HAP-1 (cell line): ENCODE measurements at regions not wholly inside any gene's neighbourhood (a gene's known extent, or its start where the extent isn't known, plus 50 kb on each side); places are given as distances from the start of the nearest gene placed in this dataset.
"Not testable (repeated sequence)": the region's sequence is repeated elsewhere in the genome, so short reads cannot be mapped to it uniquely, and the experiment has no call there.

Source experiments
- DNase-seq, 2 experiments: peaks; one replicate each; pipeline ENCODE4 v3.0.0-alpha.2; 2016 to 2020; ENCODE audit warnings: low spot score in 2 of 2
- H3K27me3 ChIP-seq: fragments of 250-450 bp; sonication (Bioruptor Pico); 2 replicates; pipeline ENCODE4 v1.5.1; 2020; ENCODE audit warnings: low read depth, mild to moderate bottlenecking, moderate library complexity
- H3K36me3 ChIP-seq: fragments of 250-450 bp; sonication (Bioruptor Pico); replicated peaks from 2 replicates; pipeline ENCODE4 v1.5.1; 2020; ENCODE audit warnings: mild to moderate bottlenecking
- H3K4me1 ChIP-seq: fragments of 250-450 bp; sonication (Bioruptor Pico); 2 replicates; pipeline ENCODE4 v1.5.1; 2020; ENCODE audit warnings: mild to moderate bottlenecking
- H3K4me3 ChIP-seq: fragments of 250-450 bp; sonication (Bioruptor Pico); 2 replicates; pipeline ENCODE4 v1.5.1; 2020; ENCODE audit warnings: mild to moderate bottlenecking, moderate library complexity
- H3K9me3 ChIP-seq: fragments of 250-450 bp; sonication (Bioruptor Pico); 2 replicates; pipeline ENCODE4 v1.5.1; 2020; ENCODE audit warnings: mild to moderate bottlenecking, moderate library complexity
- in situ Hi-C: fragments of 300-500 bp; cut with MboI; formaldehyde crosslinking; loops from 3 replicates; pipeline ENCODE4 v1.14.3; 2020; ENCODE audit warnings: low sequenced_read_pairs, inconsistent platforms, mixed read lengths

DNA sequence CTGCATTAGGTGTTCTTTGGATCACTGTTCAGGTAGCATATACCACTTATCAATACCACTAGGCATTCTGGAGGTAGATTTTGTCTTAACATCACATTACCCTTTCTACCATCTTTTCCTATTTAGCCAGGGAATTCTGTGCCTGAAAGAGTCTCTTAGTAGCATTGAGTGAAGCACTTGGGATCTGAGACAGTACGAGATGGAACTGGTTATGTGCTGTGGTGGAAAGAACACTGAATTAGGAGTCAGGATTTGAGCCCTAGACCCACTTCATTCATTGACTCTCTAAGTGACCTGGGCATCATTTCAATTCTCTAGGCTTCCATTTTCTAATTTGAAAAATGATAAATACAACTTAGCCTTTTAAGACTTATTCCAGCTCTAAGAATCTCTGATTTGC lies 291.1 kb downstream of the DMAC1 start:
- Histone ChIP-seq H3K4me1 (no peaks in the 10 kb centered on the region), H3K36me3 (no peaks in the 10 kb centered on the region), H3K9me3 (no peaks in the 10 kb centered on the region), H3K27me3 (no peaks in the 10 kb centered on the region; the same call in 1 of the 2 replicates), H3K4me3 (no peak overlapping the region)
- DNase-seq = no peak
- in situ Hi-C loops = no loop called here

DNA sequence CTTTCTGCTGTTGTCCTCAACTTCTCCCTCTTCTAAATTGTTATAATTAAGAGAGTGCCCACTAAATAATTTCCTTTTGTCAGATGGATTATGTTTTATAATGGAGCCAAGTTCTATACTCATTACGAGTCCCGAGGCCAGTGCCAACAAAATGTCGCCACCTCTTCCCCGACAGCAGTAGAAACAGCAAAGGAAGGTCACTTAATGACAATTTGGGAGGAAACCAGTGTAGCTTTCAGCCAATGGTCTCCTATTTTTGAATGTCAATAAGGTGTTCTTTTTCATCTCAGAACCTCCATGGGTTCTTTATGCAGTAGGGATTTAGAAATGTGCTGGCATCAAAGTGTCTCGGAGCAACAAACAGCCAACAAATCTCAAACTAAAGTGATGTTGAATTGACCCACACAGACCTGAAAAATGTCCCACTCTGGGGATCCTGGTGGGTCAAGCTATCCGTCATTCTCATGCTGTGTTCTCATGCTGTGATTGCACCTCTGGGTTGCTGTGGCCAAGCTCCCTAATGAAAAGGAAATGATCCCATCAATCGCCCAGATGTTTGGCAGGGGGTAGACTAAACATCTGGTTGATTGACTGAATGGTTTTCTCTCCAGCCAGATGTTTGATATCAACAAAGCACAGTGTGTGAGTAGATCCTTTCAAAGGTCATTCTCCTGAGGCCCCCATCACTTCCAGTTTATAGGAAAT lies 291.9 kb downstream of the DMAC1 start:
- no peaks in the 10 kb centered on the region for H3K36me3 ChIP-seq
- in situ Hi-C loops = no loop called here
- no peaks in the 10 kb centered on the region; the same call in 1 of the 2 replicates for H3K27me3 ChIP-seq
- no peak overlapping the region for H3K4me3 ChIP-seq
- DNase-seq = no peak
- no peaks in the 10 kb centered on the region for H3K9me3 ChIP-seq
- H3K4me1 ChIP-seq = no peaks in the 10 kb centered on the region

DNA sequence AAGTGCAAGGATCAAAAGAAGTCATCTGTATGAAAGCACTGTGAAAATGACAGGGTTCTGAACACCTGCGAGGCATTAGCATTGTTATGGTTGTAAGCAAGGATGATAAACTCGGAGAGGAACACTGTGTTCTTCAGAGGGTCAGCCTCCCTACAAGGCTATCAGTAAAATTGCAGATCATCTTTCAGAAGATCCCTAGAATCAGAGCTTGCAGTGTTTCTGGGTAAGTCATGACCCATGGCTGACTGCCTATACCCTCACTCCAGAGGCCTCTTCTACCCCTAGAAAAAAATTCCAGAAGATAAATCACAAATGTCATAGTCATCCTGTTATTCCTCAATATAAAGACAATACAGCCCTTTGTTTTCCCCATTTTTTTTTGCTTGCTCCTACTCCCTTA lies 292.6 kb downstream of the DMAC1 start:
- Histone ChIP-seq H3K36me3 (no peaks in the 10 kb centered on the region), H3K4me1 (no peaks in the 10 kb centered on the region), H3K9me3 (no peaks in the 10 kb centered on the region), H3K4me3 (no peak overlapping the region), H3K27me3 (no peaks in the 10 kb centered on the region; the same call in 1 of the 2 replicates)
- no peak for DNase-seq
- in situ Hi-C loops = no loop called here

DNA sequence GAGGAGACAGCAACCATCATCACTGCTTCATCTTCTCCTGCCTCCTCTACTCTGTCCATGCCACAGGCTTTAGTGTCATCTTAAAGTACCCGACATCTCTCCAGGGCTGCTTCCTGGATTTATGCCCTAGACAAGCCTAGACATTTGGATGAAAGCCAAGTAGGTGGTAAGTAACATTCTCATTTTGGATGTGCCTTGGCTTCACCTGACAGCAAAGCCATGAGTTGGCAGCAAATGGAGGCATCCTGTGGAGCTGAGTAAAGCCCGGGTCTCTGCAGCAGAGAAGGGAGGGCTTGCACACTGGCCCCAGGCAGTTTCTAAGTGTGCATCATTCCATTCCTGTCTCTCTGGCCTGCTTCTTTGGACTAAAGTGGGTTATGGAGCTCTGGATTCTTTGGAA lies 299.1 kb downstream of the DMAC1 start:
- in situ Hi-C loops = no loop called here
- DNase-seq = no peak

DNA sequence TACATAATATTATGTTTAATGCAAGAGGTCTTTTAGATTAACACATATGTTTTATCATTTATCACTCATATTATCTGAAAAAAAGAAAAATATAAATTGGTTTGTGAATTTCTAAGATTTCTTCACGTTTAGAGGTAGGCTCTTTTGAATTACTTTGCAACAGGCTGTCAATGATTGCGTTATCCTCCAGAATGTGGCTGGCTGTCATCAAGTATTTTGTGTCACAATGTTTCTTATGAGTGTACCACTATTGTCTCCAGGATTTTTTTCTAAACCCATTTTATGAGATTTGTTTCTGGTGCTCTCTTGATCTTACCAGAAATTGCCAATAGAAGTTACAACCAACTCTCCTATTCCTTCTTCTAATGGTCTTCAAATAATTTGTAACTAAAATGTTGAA lies 307.9 kb downstream of the DMAC1 start:
- no peaks in the 10 kb centered on the region for H3K27me3 ChIP-seq
- no peaks in the 10 kb centered on the region for H3K4me1 ChIP-seq
- H3K4me3 ChIP-seq = no peak overlapping the region
- DNase-seq = no peak
- in situ Hi-C loops = no loop called here
- no peaks in the 10 kb centered on the region for H3K9me3 ChIP-seq
- H3K36me3 ChIP-seq = no peaks in the 10 kb centered on the region

More for the DNA sequence above, 299.1 kb downstream of the DMAC1 start:
- no peaks in the 10 kb centered on the region for H3K36me3 ChIP-seq
- H3K4me1 ChIP-seq = no peaks in the 10 kb centered on the region
- H3K9me3 ChIP-seq = no peaks in the 10 kb centered on the region
- H3K4me3 ChIP-seq = no peak overlapping the region
- H3K27me3 ChIP-seq = no peaks in the 10 kb centered on the region; the same call in 1 of the 2 replicates

DNA sequence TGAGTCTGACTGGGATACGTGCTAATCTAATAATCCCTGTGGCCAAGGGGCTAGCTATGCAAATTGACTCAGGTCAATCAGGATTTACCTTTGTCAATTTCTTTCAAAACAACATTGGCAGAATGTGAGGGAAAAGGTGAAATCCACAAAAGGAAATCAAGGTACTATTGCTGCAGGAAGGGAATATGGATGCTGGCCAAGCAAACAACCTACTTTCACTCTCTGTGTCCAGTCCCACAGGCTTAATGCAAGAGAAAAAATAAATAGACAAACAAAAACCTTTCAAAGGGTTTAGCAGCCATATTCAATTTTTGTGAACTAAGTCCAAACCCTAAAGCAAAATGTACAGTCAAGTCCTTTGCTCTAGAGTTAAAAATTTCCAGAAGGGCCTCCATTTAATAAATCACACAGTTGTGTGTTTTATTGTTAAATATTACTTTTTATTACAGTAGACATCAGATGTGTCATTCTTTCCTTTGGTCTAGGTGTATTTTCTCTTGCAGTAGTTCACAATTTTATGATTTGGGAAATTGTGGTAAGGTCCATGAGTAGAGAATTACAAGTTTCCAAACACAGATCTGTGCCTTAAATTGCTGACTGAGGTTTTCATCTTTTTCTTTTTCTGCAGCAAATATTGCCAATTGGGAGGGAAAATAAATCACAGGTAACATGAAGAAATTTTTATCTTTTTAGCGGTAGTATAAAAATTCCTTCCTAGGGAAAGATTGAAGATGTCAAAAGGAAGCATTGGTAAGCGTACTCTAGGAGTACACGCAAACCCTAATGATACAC lies 309.1 kb downstream of the DMAC1 start:
- Histone ChIP-seq H3K4me3 (no peak overlapping the region), H3K27me3 (no peaks in the 10 kb centered on the region), H3K36me3 (no peaks in the 10 kb centered on the region), H3K9me3 (no peaks in the 10 kb centered on the region), H3K4me1 (no peaks in the 10 kb centered on the region)
- in situ Hi-C loops = no loop called here
- no peak for DNase-seq

DNA sequence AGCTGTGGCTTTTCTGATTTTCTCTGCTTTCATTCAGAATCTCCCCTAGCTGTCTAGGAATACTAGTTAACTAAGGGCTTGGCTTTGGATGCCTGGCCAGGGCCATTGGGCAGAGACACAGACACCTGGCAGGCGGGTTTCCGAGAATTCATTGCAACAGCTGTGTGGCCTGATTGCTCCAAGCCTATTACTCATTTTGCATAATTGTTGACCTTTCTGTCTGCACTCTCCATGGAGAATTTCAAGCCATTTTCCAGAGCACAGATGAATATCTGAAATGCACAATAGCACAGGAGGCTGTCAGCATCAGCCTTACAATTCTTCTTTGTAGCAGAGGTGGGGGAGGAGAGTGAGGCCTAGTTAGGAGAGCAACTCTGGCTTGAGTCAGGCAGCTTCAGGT lies 310.5 kb downstream of the DMAC1 start:
- Histone ChIP-seq H3K4me1 (no peaks in the 10 kb centered on the region), H3K36me3 (no peaks in the 10 kb centered on the region), H3K4me3 (no peak overlapping the region), H3K9me3 (no peaks in the 10 kb centered on the region), H3K27me3 (no peaks in the 10 kb centered on the region)
- in situ Hi-C loops = no loop called here
- peak; percentile 8 to 26 for DNase-seq

DNA sequence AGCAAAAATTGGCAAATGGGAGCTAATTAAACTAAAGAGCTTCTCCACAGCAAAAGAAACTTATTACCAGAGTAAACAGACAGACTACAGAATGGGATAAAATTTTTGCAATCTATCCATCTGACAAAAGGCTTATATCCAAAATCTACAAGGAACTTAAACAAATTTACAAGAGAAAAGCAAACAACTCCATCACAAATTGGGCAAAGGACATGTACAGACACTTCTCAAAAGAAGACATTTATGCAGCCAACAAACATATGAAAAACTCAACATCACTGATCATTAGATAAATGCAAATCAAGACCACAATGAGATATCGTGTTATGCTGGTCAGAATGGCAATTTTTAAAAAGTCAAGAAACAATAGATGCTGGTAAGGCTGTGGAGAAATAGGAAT lies 315.6 kb downstream of the DMAC1 start:
- H3K4me1 ChIP-seq, H3K27me3 ChIP-seq, DNase-seq, H3K9me3 ChIP-seq, H3K4me3 ChIP-seq, H3K36me3 ChIP-seq, in situ Hi-C loops: not testable (repeated sequence)

DNA sequence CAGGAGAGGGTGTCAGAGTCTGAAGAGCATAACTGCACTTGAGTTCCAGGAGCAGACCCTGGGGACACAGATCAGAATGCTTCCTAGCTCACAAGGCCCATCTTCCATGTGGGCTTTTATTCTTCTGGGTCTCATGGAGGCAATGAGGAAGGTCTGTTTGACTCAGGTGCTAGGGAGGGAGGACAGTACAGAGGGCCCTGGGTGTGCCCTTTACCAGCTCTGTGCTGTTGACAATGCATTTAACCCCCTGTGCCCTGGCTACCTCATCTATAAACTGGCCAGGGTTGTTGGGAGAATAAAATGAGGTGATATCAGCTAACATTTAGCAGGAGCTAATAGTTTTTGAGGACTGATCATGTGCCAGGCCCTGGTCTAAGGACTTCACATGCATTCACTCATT lies 318.0 kb downstream of the DMAC1 start:
- in situ Hi-C loops = no loop called here
- no peaks in the 10 kb centered on the region for H3K4me1 ChIP-seq
- no peaks in the 10 kb centered on the region for H3K9me3 ChIP-seq
- H3K36me3 ChIP-seq = no peaks in the 10 kb centered on the region
- H3K4me3 ChIP-seq = no peak overlapping the region
- H3K27me3 ChIP-seq = no peaks in the 10 kb centered on the region
- no peak for DNase-seq

DNA sequence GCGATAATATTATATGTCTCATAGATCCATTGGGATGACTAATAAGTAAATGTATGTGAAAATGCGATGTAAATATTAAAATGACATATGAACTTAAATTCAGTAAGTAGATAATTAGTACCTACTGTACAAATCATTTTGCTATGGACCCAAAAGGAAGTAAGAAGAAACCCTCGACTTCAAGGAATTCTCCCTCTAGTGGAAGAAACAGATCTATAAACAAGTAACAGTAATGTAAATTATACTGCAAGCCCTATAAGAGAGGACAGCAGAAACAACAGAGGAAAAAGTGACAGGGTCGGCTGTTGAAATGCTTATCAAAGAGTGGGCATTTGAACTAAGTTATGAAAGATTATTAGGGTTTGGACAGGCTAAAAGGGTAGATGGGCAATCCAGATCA lies 320.3 kb downstream of the DMAC1 start:
- no peak overlapping the region for H3K4me3 ChIP-seq
- no peaks in the 10 kb centered on the region for H3K27me3 ChIP-seq
- no peak for DNase-seq
- in situ Hi-C loops = no loop called here
- no peaks in the 10 kb centered on the region for H3K9me3 ChIP-seq
- H3K4me1 ChIP-seq = no peaks in the 10 kb centered on the region
- no peaks in the 10 kb centered on the region for H3K36me3 ChIP-seq

DNA sequence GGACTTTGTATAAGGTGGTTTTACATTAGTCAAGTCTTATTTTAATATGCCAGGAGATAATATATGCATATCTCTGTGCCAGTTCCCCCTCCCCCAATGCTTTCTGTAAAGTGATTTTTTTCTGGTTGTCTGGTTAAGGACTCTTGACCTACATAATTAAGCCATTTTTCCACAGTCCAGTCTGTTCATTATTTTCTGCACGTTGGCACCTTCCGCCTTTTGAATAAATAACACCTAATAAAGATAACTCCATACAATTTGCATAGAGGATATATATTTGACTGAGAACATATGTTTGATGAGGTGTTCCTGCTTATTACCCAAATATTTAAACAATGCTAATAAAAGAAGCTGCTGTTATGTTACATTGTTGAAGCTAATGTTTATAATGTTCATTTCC lies 320.9 kb downstream of the DMAC1 start:
- no peaks in the 10 kb centered on the region for H3K4me1 ChIP-seq
- no peaks in the 10 kb centered on the region for H3K9me3 ChIP-seq
- H3K27me3 ChIP-seq = no peaks in the 10 kb centered on the region
- no peak for DNase-seq
- H3K4me3 ChIP-seq = no peak overlapping the region
- no peaks in the 10 kb centered on the region for H3K36me3 ChIP-seq
- in situ Hi-C loops = no loop called here

DNA sequence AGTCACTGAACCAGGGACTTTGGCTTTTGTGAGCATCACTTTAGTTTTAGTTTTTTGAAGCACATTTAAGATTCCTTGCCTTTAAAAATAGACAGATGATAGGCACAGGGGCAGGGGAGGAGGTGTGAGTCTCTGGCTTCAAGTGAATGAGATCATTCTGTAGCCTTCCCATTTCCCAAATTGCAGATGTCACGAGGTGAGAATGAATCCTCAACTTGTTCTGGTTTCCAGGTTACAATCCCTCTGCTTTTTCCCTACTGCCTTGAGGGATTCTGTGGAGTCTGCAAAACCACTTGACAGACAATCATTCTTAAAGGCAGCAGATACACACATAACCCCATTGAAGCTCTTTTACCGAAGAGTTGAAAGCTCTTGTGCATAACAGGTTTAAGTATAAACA lies 332.4 kb downstream of the DMAC1 start:
- H3K4me3 ChIP-seq = no peak overlapping the region
- no peaks in the 10 kb centered on the region for H3K36me3 ChIP-seq
- no peaks in the 10 kb centered on the region for H3K9me3 ChIP-seq
- in situ Hi-C loops = no loop called here
- H3K27me3 ChIP-seq = no peaks in the 10 kb centered on the region
- no peak for DNase-seq
- no peaks in the 10 kb centered on the region for H3K4me1 ChIP-seq

DNA sequence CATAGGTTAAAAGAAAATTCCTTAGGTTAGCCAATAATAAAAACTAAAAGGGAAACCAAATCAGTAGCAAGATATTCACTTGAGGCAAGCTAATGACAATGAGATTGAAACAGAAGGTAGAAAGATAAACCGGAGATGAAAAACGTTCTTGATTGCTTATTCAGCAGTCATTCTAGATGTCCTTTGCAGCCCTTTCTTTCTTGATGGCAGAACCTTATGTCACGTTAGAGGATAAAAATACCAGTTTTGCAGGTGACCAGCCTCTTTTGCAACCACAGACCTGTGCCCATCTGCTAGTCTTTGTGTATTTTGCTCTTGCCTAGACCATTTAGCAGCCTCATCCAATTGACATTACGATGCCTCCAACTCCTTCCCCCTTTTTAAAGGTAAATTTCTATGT lies 337.8 kb downstream of the DMAC1 start:
- H3K4me3 ChIP-seq = no peak overlapping the region
- H3K27me3 ChIP-seq = no peaks in the 10 kb centered on the region
- in situ Hi-C loops = no loop called here
- DNase-seq = no peak
- no peaks in the 10 kb centered on the region; the same call in 1 of the 2 replicates for H3K4me1 ChIP-seq
- H3K9me3 ChIP-seq = no peaks in the 10 kb centered on the region
- no peaks in the 10 kb centered on the region for H3K36me3 ChIP-seq

DNA sequence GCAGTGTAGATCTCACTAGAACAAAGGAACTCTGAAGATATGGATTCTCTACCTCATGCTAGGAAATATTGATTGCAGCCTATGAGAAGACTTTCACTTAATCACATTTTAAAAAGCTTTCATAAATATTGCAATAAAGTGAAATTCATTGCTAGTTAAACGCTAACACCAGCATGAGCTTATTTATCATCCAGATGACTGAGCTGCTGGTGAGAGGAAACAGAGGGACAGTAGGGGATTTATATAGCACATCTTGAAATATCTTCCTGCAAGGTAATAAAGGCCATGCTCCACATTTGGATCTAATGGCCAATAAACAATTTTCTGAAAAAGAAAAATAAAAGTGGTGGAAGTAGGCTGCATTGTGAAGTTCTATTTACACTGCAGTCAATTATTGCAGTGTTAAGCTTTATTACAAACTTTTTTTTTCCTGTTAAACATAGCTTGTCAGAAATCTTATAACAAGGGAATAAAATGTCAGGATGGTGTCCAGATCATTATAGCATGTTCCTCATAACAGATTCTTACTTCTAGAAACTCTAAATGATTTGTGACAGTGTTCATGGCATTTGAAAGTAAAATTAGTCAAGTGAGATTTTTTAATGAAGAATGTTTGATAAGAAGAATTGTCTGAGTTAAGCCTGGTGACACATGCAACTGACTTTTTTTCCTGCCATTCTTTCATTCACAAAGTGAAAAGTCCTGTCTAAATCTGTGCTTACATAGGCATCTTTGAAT lies 342.6 kb downstream of the DMAC1 start:
- H3K36me3 ChIP-seq = no peaks in the 10 kb centered on the region
- DNase-seq = no peak
- no peaks in the 10 kb centered on the region; the same call in 1 of the 2 replicates for H3K4me1 ChIP-seq
- no peaks in the 10 kb centered on the region for H3K9me3 ChIP-seq
- in situ Hi-C loops = no loop called here
- no peak overlapping the region for H3K4me3 ChIP-seq
- H3K27me3 ChIP-seq = no peaks in the 10 kb centered on the region
